Colonic mucosa (tissue), 4 donors: ENCODE measurements at regions not wholly inside any gene's neighbourhood (a gene's known extent, or its start where the extent isn't known, plus 50 kb on each side); places are given as distances from the start of the nearest gene placed in this dataset.

Experiments
- DNase-seq: peaks from one replicate; pipeline ENCODE4 v3.0.0-alpha.2; 2020
- H3K27ac ChIP-seq: fragments of 200-600 bp; one replicate; pipeline ENCODE4 v1.8.0; 2021
- H3K27me3 ChIP-seq: fragments of 200-600 bp; one replicate; pipeline ENCODE4 v1.8.0; 2021
- H3K36me3 ChIP-seq: fragments of 200-600 bp; one replicate; pipeline ENCODE4 v1.8.0; 2021
- H3K4me1 ChIP-seq: fragments of 200-600 bp; one replicate; pipeline ENCODE4 v1.8.0; 2021; ENCODE audit warnings: mild to moderate bottlenecking
- H3K4me3 ChIP-seq: fragments of 200-600 bp; one replicate; pipeline ENCODE4 v1.8.0; 2021
- H3K9ac ChIP-seq, 2 donors: one replicate each; pipeline ENCODE4 v1.7.0; 2013; ENCODE audit warnings: control low read depth in 2 of 2, low read depth in 2 of 2, low read length in 2 of 2
- H3K9me3 ChIP-seq: fragments of 200-600 bp; one replicate; pipeline ENCODE4 v1.8.0; 2021
- CTCF ChIP-seq: fragments of 200-600 bp; IDR thresholded peaks from one replicate; pipeline ENCODE4 v1.8.0; 2022; ENCODE audit warnings: antibody characterized with exemption, mild to moderate bottlenecking
- intact Hi-C: fragments of 100-400 bp; cut with DNase I; formaldehyde crosslinking; loops from one replicate; pipeline ENCODE4 v1.14.1; 2022
- donor health status: healthy.
- donor health status: DM: no; HTN: no; CAD: no.
- donor health status: DM: no; HTN: no; CAD: no.

DNA sequence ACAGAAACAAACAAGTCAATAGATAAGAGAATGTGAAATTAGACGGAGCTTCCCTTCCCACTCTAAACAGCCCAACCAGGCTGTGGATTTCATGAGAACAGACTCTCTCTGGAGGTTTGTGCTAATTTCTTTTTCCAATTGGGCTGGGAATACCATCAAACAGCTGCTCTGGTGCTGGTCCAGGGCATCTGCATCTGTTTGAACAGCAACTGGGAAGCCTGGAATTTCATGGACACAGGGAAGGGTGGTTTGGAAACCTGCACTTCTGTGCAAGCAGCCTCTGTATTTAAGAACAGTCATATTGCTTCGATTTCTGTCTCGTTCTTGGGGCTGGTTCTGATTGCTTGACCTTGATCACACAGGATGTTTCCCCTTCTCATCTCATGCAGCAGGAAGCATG is 88.7 kb downstream of the FOXL1 start:
- Histone ChIP-seq H3K4me1 (peaks cover 8% of the 10 kb centered on the region), H3K9me3 (no peaks in the 10 kb centered on the region), H3K27ac (no peak overlapping the region), H3K36me3 (no peaks in the 10 kb centered on the region), H3K9ac (no peak overlapping the region), H3K27me3 (no peaks in the 10 kb centered on the region), H3K4me3 (no peak overlapping the region)
- intact Hi-C loops = no loop called here
- no peak for TF ChIP-seq CTCF
- DNase-seq = no peak

GRCh38 chr16:86668136-86668910 is 90.0 kb downstream of the FOXL1 start:
- no peaks in the 10 kb centered on the region for H3K9me3 ChIP-seq
- no peak overlapping the region for H3K9ac ChIP-seq
- no peak overlapping the region for H3K27ac ChIP-seq
- H3K27me3 ChIP-seq = no peaks in the 10 kb centered on the region
- H3K4me1 ChIP-seq = peaks cover 8% of the 10 kb centered on the region
- no peak for TF ChIP-seq CTCF
- H3K36me3 ChIP-seq = no peaks in the 10 kb centered on the region
- DNase-seq = no peak
- intact Hi-C loops = no loop called here
- no peak overlapping the region for H3K4me3 ChIP-seq

DNA sequence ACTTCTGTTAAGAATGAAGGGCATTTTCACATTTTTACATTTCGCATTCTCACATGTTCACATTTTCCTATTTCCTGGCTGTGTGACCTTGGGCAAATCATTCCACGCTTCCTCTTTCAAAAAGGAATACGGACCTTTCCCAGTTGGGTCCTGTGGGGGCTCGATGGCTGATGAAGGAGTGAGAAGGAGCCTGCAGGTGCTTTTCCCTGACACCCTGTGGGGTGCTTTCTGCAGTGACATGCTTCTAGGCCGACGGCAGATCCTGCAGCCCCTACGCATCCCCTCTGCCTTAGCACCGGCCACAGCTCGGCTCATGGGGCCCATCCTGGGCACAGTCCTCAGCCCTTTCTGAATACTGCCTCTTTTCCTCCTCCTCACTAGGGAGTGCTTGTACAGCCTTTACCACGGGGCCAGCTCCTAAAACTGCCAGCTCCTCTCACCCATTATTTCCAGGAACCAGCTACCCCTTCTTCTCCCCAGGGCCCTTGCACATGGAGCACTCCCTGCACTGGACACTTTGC is 91.0 kb downstream of the FOXL1 start:
- TF ChIP-seq CTCF = no peak
- no peaks in the 10 kb centered on the region for H3K9me3 ChIP-seq
- H3K4me3 ChIP-seq = no peak overlapping the region
- intact Hi-C loops = no loop called here
- no peaks in the 10 kb centered on the region for H3K27me3 ChIP-seq
- peaks cover 8% of the 10 kb centered on the region for H3K4me1 ChIP-seq
- H3K9ac ChIP-seq = no peak overlapping the region
- no peak overlapping the region for H3K27ac ChIP-seq
- DNase-seq = no peak
- H3K36me3 ChIP-seq = no peaks in the 10 kb centered on the region

DNA sequence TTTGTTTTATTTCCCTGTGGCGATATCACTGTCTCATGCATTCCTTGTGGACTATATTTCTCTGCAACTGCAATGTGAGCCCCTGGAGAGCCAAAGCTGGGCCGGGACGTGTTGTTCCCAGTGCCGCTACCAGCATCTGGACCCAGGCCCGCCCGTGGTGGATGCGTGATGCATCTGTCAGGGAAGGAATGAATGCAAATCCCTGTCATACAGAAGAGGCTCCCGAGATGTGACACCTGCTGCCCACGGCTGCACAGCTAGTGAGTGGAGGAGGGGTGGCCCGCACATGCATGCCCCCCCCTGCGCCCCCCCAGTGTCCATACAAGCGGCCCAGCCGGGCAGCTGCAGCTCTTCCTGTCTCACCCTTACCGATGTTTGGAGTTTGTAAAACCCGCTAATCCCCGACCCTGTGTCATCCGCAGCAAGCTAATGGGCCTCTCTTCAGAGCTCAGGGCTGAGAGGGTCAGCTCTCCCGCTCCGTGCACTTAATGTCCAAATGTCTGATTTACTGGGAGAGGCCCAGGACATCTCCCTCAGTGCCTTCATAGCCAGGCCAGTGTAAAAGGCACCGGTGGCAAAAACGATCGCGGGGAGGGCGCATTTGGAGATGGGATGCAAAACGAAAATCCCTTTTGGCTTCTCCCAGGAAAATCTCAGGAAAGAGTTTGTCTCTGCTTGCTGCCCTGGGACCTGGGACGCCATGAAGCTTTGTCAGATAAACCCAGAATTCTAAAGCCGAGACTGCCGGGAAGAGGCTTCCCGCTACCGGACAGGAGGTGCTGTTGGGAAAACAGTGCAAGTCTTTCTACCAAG is 91.8 kb downstream of the FOXL1 start:
- H3K27me3 ChIP-seq = no peaks in the 10 kb centered on the region
- H3K9ac ChIP-seq = no peak overlapping the region
- H3K27ac ChIP-seq = no peak overlapping the region
- H3K36me3 ChIP-seq = no peaks in the 10 kb centered on the region
- DNase-seq = peak; percentile 24
- peaks cover 3% of the 10 kb centered on the region for H3K4me1 ChIP-seq
- TF ChIP-seq CTCF = no peak
- no peaks in the 10 kb centered on the region for H3K9me3 ChIP-seq
- intact Hi-C loops = no loop called here
- no peak overlapping the region for H3K4me3 ChIP-seq

GRCh38 chr16:86670750-86671234 is 92.4 kb downstream of the FOXL1 start:
- H3K9ac ChIP-seq = no peak overlapping the region
- no peaks in the 10 kb centered on the region for H3K36me3 ChIP-seq
- no peaks in the 10 kb centered on the region for H3K4me1 ChIP-seq
- no peak for TF ChIP-seq CTCF
- H3K27ac ChIP-seq = no peak overlapping the region
- H3K27me3 ChIP-seq = no peaks in the 10 kb centered on the region
- H3K9me3 ChIP-seq = no peaks in the 10 kb centered on the region
- intact Hi-C loops = no loop called here
- DNase-seq = no peak
- no peak overlapping the region for H3K4me3 ChIP-seq
